ENCODE measurements at regions not wholly inside any gene's neighbourhood (a gene's known extent, or its start where the extent isn't known, plus 50 kb on each side); places are given as distances from the start of the nearest gene placed in this dataset.
"Not testable (repeated sequence)": the region's sequence is repeated elsewhere in the genome, so short reads cannot be mapped to it uniquely, and the experiment has no call there.

GRCh38 chr2:198916548-198917080 is 541.1 kb downstream of the SATB2 start:
- DNase-seq (ENCODE audit: low spot score): no peak

GRCh38 chr2:198913394-198914152 is 544.2 kb downstream of the SATB2 start:
- DNase-seq (ENCODE audit: low spot score): no peak

- no peak for DNase-seq (ENCODE audit: low spot score)
Measured at GRCh38 chr2:198909525-198910267, 548.0 kb downstream of the SATB2 start.

GRCh38 chr2:198905881-198906612 is 551.7 kb downstream of the SATB2 start:
- no peak for DNase-seq (ENCODE audit: low spot score)

- DNase-seq (ENCODE audit: low spot score): no peak
Measured at GRCh38 chr2:198901894-198902293, 555.8 kb downstream of the SATB2 start.

GRCh38 chr2:198900141-198900540 is 557.6 kb downstream of the SATB2 start:
- DNase-seq (ENCODE audit: low spot score): no peak

GRCh38 chr2:198890490-198890889 is 567.2 kb downstream of the SATB2 start:
- DNase-seq (ENCODE audit: low spot score): no peak

- DNase-seq (ENCODE audit: low spot score): peak; percentile 32
Measured at GRCh38 chr2:198883604-198884003, 574.1 kb downstream of the SATB2 start.

- no peak for DNase-seq (ENCODE audit: low spot score)
Measured at GRCh38 chr2:198880986-198881385, 576.8 kb downstream of the SATB2 start.

GRCh38 chr2:198880421-198880820 is 577.3 kb downstream of the SATB2 start:
- DNase-seq (ENCODE audit: low spot score): no peak

- DNase-seq (ENCODE audit: low spot score): no peak
Measured at GRCh38 chr2:198874472-198874858, 583.3 kb downstream of the SATB2 start.

GRCh38 chr2:198873503-198874471 is 584.0 kb downstream of the SATB2 start:
- DNase-seq (ENCODE audit: low spot score): peak; percentile 25

GRCh38 chr2:198863655-198864054 is 594.1 kb downstream of the SATB2 start:
- DNase-seq (ENCODE audit: low spot score): no peak

GRCh38 chr2:198861080-198861479 is 596.7 kb downstream of the SATB2 start:
- no peak for DNase-seq (ENCODE audit: low spot score)

- DNase-seq (ENCODE audit: low spot score): no peak
Measured at GRCh38 chr2:198857246-198857645, 600.5 kb downstream of the SATB2 start.

GRCh38 chr2:198855746-198856145 is 602.0 kb downstream of the SATB2 start:
- DNase-seq (ENCODE audit: low spot score): not testable (repeated sequence)

- no peak for DNase-seq (ENCODE audit: low spot score)
Measured at GRCh38 chr2:198852248-198852647, 605.5 kb downstream of the SATB2 start.

- DNase-seq (ENCODE audit: low spot score): no peak
Measured at GRCh38 chr2:198825534-198825933, 632.2 kb downstream of the SATB2 start.

- DNase-seq (ENCODE audit: low spot score): no peak
Measured at GRCh38 chr2:198817536-198817935, 640.2 kb downstream of the SATB2 start.

GRCh38 chr2:198815626-198816025 is 642.1 kb downstream of the SATB2 start:
- no peak for DNase-seq (ENCODE audit: low spot score)

GRCh38 chr2:198811198-198811597 is 646.5 kb downstream of the SATB2 start:
- no peak for DNase-seq (ENCODE audit: low spot score)

All from AG20443 (cell line).